Mesenchymal stem cell (in vitro differentiated cells and primary cell): ENCODE measurements at regions not wholly inside any gene's neighbourhood (a gene's known extent, or its start where the extent isn't known, plus 50 kb on each side); places are given as distances from the start of the nearest gene placed in this dataset.

Experiments
- DNase-seq: peaks from one replicate; pipeline ENCODE4 v3.0.0-alpha.2; 2013
- H2AFZ ChIP-seq: one replicate; pipeline ENCODE4 v1.6.1; 2013; ENCODE audit warnings: low read depth, mild to moderate bottlenecking, control low read depth, inconsistent platforms, low read length, moderate library complexity
- H2AK5ac ChIP-seq: 2 replicates; pipeline ENCODE4 v1.6.1; 2013; ENCODE audit warnings: low read length, moderate library complexity, mild to moderate bottlenecking, inconsistent platforms; ENCODE audit not compliant: severe bottlenecking
- H2BK120ac ChIP-seq: one replicate; pipeline ENCODE4 v1.6.1; 2013; ENCODE audit warnings: low read depth, mild to moderate bottlenecking, inconsistent platforms, low read length, moderate library complexity
- H2BK12ac ChIP-seq, 2 experiments: one replicate each; pipeline ENCODE4 v1.6.1; 2013; ENCODE audit warnings: inconsistent platforms in 2 of 2, low read length in 2 of 2, mild to moderate bottlenecking in 2 of 2, moderate library complexity in 2 of 2, control low read depth in 1 of 2
- H2BK15ac ChIP-seq: one replicate; pipeline ENCODE4 v1.6.1; 2013; ENCODE audit warnings: mild to moderate bottlenecking, low read depth, inconsistent platforms; ENCODE audit not compliant: poor library complexity, severe bottlenecking
- H2BK5ac ChIP-seq: 2 replicates; pipeline ENCODE4 v1.6.1; 2013; ENCODE audit warnings: low read depth, mild to moderate bottlenecking, low read length, control low read depth, inconsistent platforms; ENCODE audit not compliant: poor library complexity, severe bottlenecking
- H3K14ac ChIP-seq, 2 experiments: one replicate each; pipeline ENCODE4 v1.6.1; 2013; ENCODE audit warnings: inconsistent platforms in 2 of 2, low read length in 2 of 2, control low read depth in 1 of 2, mild to moderate bottlenecking in 1 of 2, moderate library complexity in 1 of 2
- H3K18ac ChIP-seq, 2 experiments: one replicate each; pipeline ENCODE4 v1.6.1; 2013; ENCODE audit warnings: inconsistent platforms in 2 of 2, low read length in 2 of 2, control low read depth in 1 of 2, low read depth in 1 of 2, mild to moderate bottlenecking in 1 of 2
- H3K23ac ChIP-seq, 2 experiments: one replicate each; pipeline ENCODE4 v1.6.1; 2013; ENCODE audit warnings: inconsistent platforms in 2 of 2, low read length in 2 of 2, mild to moderate bottlenecking in 2 of 2, moderate library complexity in 2 of 2, control low read depth in 1 of 2
- H3K27ac ChIP-seq: 2 replicates; pipeline ENCODE4 v1.5.1; 2013; ENCODE audit warnings: mild to moderate bottlenecking, moderate library complexity, low read length, control low read depth, inconsistent platforms; ENCODE audit not compliant: poor library complexity, severe bottlenecking
- H3K27me3 ChIP-seq, 2 experiments: 2 replicates each; pipeline versions ENCODE4 v1.6.1 to v1.7.0; 2013; ENCODE audit warnings: low read length in 2 of 2, mild to moderate bottlenecking in 2 of 2, moderate library complexity in 2 of 2, control low read depth in 1 of 2, inconsistent platforms in 1 of 2; ENCODE audit not compliant: control insufficient read depth in 1 of 2, insufficient read depth in 1 of 2
- H3K36me3 ChIP-seq, 2 experiments: 2 replicates each; pipeline versions ENCODE4 v1.6.1 to v1.7.0; 2013; ENCODE audit warnings: low read length in 2 of 2, control low read depth in 1 of 2, inconsistent platforms in 1 of 2, low read depth in 1 of 2, mild to moderate bottlenecking in 1 of 2; ENCODE audit not compliant: insufficient read depth in 2 of 2, control insufficient read depth in 1 of 2
- H3K4ac ChIP-seq, 2 experiments: one replicate each; pipeline ENCODE4 v1.6.1; 2013; ENCODE audit warnings: inconsistent platforms in 2 of 2, low read length in 2 of 2, mild to moderate bottlenecking in 2 of 2, moderate library complexity in 2 of 2, control low read depth in 1 of 2, low read depth in 1 of 2
- H3K4me1 ChIP-seq: 2 replicates; pipeline ENCODE4 v1.6.1; 2013; ENCODE audit warnings: low read depth, low read length, control low read depth; ENCODE audit not compliant: control insufficient read depth, insufficient read depth
- H3K4me2 ChIP-seq: 2 replicates; pipeline ENCODE4 v1.6.1; 2013; ENCODE audit warnings: low read length, mild to moderate bottlenecking, inconsistent platforms; ENCODE audit not compliant: poor library complexity, severe bottlenecking
- H3K4me3 ChIP-seq, 2 experiments: 2 replicates each; pipeline versions ENCODE4 v1.5.1 to v1.7.0; 2013; ENCODE audit warnings: low read length in 2 of 2, mild to moderate bottlenecking in 2 of 2, control low read depth in 1 of 2, low read depth in 1 of 2; ENCODE audit not compliant: insufficient read depth in 1 of 2
- H3K79me1 ChIP-seq: replicated peaks from 2 replicates; pipeline ENCODE4 v1.6.1; 2013; ENCODE audit warnings: mild to moderate bottlenecking, control low read depth, low read length, inconsistent platforms; ENCODE audit not compliant: poor library complexity, severe bottlenecking
- H3K9ac ChIP-seq: 2 replicates; pipeline ENCODE4 v1.7.0; 2013; ENCODE audit warnings: mild to moderate bottlenecking, low read length, moderate library complexity
- H3K9me3 ChIP-seq: 2 replicates; pipeline ENCODE4 v1.7.0; 2013; ENCODE audit warnings: mild to moderate bottlenecking, low read length; ENCODE audit not compliant: control insufficient read depth
- H4K8ac ChIP-seq: one replicate; pipeline ENCODE4 v1.6.1; 2013; ENCODE audit warnings: inconsistent platforms, mild to moderate bottlenecking, low read length, moderate library complexity
- H4K91ac ChIP-seq: one replicate; pipeline ENCODE4 v1.6.1; 2013; ENCODE audit warnings: mild to moderate bottlenecking, low read length, inconsistent platforms
- WGBS: methylation state at CpG from one replicate; pipeline ENCODE4 v1.1.7; 2013; ENCODE audit warnings: mixed read lengths; 5-methylcytosine and 5-hydroxymethylcytosine counted together

DNA sequence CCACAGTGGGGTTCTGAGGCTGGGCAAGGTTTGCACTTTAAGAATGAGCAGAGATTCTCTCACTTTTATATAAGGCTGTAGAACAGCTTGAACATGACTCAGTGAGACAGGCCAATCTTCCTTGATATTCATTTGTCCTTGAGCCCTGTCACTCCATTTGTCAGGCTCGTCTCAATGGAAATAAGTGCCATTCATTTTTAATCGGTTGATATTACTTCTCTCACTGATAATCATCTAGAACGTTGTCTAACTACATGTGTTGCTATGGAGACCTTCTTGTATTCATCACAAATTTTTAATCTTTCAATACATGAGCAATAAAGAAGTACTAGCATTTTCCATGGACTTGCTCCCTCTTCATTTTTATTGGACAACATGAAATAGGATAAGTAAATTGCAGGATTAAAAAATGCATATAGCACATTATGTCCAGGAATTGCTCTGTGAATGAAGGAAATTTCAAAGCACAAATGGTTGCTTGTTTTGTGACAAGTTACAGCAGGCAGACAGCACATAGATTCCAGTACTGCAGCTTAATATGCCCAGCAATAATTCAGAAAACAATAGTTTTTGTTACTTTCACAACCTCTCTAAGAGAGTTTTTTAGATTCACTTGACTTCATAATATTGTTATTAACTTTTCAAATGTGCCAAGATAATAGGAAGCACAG, 1178.4 kb upstream of the ATXN8OS start:
- Histone ChIP-seq H3K79me1 (no peaks in the 10 kb centered on the region), H3K27ac (no peak overlapping the region), H2BK120ac (no peak overlapping the region), H2BK15ac (no peak overlapping the region), H3K9ac (no peak overlapping the region), H3K4me3 (no peak overlapping the region), H4K91ac (no peak overlapping the region), H3K27me3 (no peaks in the 10 kb centered on the region), H3K4ac (no peak overlapping the region), H2BK5ac (no peak overlapping the region), H2BK12ac (no peak overlapping the region), H4K8ac (no peak overlapping the region), H3K36me3 (no peaks in the 10 kb centered on the region), H3K4me2 (no peak overlapping the region), H2AK5ac (no peak overlapping the region), H2AFZ (no peak overlapping the region), H3K14ac (no peak overlapping the region), H3K23ac (no peak overlapping the region), H3K9me3 (no peaks in the 10 kb centered on the region), H3K18ac (no peak overlapping the region), H3K4me1 (no peaks in the 10 kb centered on the region)
- no peak for DNase-seq
- WGBS, result 100% methylated on average over 1 of the region's 3 CpGs

DNA sequence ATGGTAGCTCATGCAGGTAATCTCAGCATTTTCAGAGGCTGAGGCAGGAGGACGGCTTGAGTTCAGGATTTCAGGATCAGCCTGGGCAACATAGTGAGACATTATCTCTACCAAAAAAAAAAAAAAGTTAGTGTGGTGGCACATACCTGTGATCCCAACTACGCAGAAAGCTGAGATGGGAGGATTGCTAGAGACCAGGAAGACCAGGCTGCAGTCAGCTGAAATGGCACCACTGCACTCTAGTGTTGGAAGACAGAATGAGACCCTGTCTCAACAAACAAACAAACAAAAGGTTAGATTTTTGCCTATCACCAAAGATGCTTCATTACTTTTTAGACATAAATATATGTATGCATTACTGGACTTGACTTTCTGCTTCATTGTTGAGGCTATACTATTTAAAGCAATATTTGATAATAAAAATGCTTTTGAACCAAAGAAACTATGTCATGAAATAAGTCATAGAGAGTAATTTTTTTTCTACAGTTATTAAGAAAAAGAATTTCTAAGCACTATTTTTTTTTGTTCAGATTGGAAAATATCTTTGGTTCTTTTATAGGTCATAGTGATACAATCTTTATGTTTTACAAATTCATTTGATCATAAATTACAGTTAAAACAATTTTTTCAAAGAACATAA, 1180.1 kb upstream of the ATXN8OS start:
- Histone ChIP-seq H3K27me3 (no peaks in the 10 kb centered on the region), H2BK120ac (no peak overlapping the region), H4K8ac (no peak overlapping the region), H3K18ac (no peak overlapping the region), H3K9me3 (no peaks in the 10 kb centered on the region), H4K91ac (no peak overlapping the region), H2BK15ac (no peak overlapping the region), H3K79me1 (no peaks in the 10 kb centered on the region), H3K4me1 (no peaks in the 10 kb centered on the region), H2AFZ (no peak overlapping the region), H2BK12ac (no peak overlapping the region), H3K27ac (no peak overlapping the region), H3K9ac (no peak overlapping the region), H2AK5ac (no peak overlapping the region), H3K4me3 (no peak overlapping the region), H3K4me2 (no peak overlapping the region), H3K36me3 (no peaks in the 10 kb centered on the region), H3K4ac (no peak overlapping the region), H3K23ac (no peak overlapping the region), H3K14ac (no peak overlapping the region), H2BK5ac (no peak overlapping the region)
- peak; percentile 39 for DNase-seq
- WGBS, result 25% methylated on average over 2 of the region's 2 CpGs

DNA sequence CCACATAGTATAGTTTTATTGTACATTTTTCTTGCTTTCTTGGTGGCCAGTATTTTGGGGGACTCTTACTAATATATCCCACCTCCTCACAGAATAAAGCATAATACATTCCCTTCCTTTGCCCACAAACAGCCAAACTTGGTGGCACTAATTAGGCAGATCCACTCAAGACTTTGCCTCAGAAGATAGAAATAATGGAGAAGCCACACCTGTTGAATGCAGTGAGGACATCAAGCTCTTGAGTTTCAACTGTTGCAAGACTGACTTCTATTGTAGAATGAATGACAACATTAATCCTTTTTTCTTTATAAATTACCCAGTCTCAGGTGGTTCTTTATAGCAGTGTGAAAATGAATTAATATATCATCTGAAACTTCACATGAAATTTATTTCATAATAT, 1183.6 kb upstream of the ATXN8OS start:
- no peak overlapping the region for H3K18ac ChIP-seq
- H4K91ac ChIP-seq, result no peak overlapping the region

DNA sequence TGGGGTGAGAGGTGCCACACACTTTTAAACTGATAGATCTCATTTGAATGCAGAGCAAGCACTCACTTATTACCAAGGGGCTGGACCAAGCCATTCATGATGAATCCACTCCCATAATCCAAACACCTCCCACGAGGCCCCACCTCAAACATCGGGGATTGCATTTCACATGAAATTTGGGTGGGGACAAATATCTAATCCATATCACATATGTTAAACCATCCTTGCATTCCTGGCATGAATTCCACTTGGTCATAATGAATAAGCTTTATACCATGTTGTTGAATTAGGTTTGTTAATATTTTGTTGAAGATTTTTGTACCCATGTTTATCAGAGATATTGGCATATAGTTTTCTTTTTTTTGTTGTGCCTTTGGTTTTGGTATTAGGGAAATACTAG, 1198.7 kb upstream of the ATXN8OS start:
- 93% methylated on average over 2 of the region's 2 CpGs for WGBS
- Histone ChIP-seq H3K4ac (no peak overlapping the region), H3K79me1 (no peaks in the 10 kb centered on the region), H2BK120ac (no peak overlapping the region), H4K91ac (no peak overlapping the region), H3K4me3 (no peak overlapping the region), H3K27ac (no peak overlapping the region), H3K27me3 (no peaks in the 10 kb centered on the region), H4K8ac (no peak overlapping the region), H2BK5ac (no peak overlapping the region), H3K18ac (no peak overlapping the region), H3K4me2 (no peak overlapping the region), H3K36me3 (no peaks in the 10 kb centered on the region), H3K23ac (no peak overlapping the region), H3K9me3 (peaks cover 54% of the 10 kb centered on the region), H3K4me1 (no peaks in the 10 kb centered on the region), H2BK15ac (no peak overlapping the region), H3K14ac (no peak overlapping the region), H2AFZ (no peak overlapping the region), H2AK5ac (no peak overlapping the region), H2BK12ac (no peak overlapping the region), H3K9ac (no peak overlapping the region)
- DNase-seq, result no peak

More for the DNA sequence above, 1183.6 kb upstream of the ATXN8OS start:
- no peak overlapping the region for H3K27ac ChIP-seq
- no peaks in the 10 kb centered on the region for H3K79me1 ChIP-seq
- no peak overlapping the region for H4K8ac ChIP-seq
- no peak overlapping the region for H2BK12ac ChIP-seq
- no peak overlapping the region for H3K14ac ChIP-seq
- no peak overlapping the region for H3K9ac ChIP-seq
- H2AFZ ChIP-seq, result no peak overlapping the region
- no peaks in the 10 kb centered on the region for H3K4me1 ChIP-seq
- H3K4me3 ChIP-seq, result no peak overlapping the region
- no peaks in the 10 kb centered on the region for H3K36me3 ChIP-seq
- H3K4ac ChIP-seq, result no peak overlapping the region
- H3K4me2 ChIP-seq, result no peak overlapping the region
- H3K9me3 ChIP-seq, result no peaks in the 10 kb centered on the region
- H2AK5ac ChIP-seq, result no peak overlapping the region
- H3K23ac ChIP-seq, result no peak overlapping the region
- H3K27me3 ChIP-seq, result no peaks in the 10 kb centered on the region
- H2BK120ac ChIP-seq, result no peak overlapping the region
- H2BK5ac ChIP-seq, result no peak overlapping the region
- H2BK15ac ChIP-seq, result no peak overlapping the region
- DNase-seq, result no peak
